MG63 (cell line): ENCODE measurements at regions not wholly inside any gene's neighbourhood (a gene's known extent, or its start where the extent isn't known, plus 50 kb on each side); places are given as distances from the start of the nearest gene placed in this dataset.

Experiments
- DNase-seq: peaks from one replicate; pipeline ENCODE4 v3.0.0-alpha.2; 2020
- H3K27me3 ChIP-seq: fragments of 250-450 bp; sonication (Bioruptor Pico); 2 replicates; pipeline ENCODE4 v1.5.1; 2020; ENCODE audit warnings: mild to moderate bottlenecking, moderate library complexity
- H3K36me3 ChIP-seq: fragments of 250-450 bp; sonication (Bioruptor Pico); 2 replicates; pipeline ENCODE4 v1.5.1; 2020; ENCODE audit warnings: mild to moderate bottlenecking, moderate library complexity
- H3K4me3 ChIP-seq: fragments of 250-450 bp; sonication (Bioruptor Pico); 2 replicates; pipeline ENCODE4 v1.5.1; 2020; ENCODE audit warnings: mild to moderate bottlenecking, moderate library complexity
- H3K9me3 ChIP-seq: fragments of 250-450 bp; sonication (Bioruptor Pico); 2 replicates; pipeline ENCODE4 v1.5.1; 2020; ENCODE audit warnings: mild to moderate bottlenecking, moderate library complexity

GRCh38 chr7:153397906-153398305, 638.4 kb downstream of the ACTR3B start:
- H3K36me3 ChIP-seq: no peaks in the 10 kb centered on the region
- no peaks in the 10 kb centered on the region for H3K9me3 ChIP-seq
- no peaks in the 10 kb centered on the region for H3K27me3 ChIP-seq
- DNase-seq: no peak
- no peak overlapping the region for H3K4me3 ChIP-seq

GRCh38 chr7:153398370-153398769, 638.8 kb downstream of the ACTR3B start:
- Histone ChIP-seq H3K4me3 (no peak overlapping the region), H3K36me3 (no peaks in the 10 kb centered on the region), H3K9me3 (no peaks in the 10 kb centered on the region), H3K27me3 (no peaks in the 10 kb centered on the region)
- DNase-seq: no peak

GRCh38 chr7:153398789-153399553, 639.4 kb downstream of the ACTR3B start:
- Histone ChIP-seq H3K9me3 (no peaks in the 10 kb centered on the region), H3K27me3 (no peaks in the 10 kb centered on the region), H3K36me3 (no peaks in the 10 kb centered on the region), H3K4me3 (no peak overlapping the region)
- no peak for DNase-seq

DNA sequence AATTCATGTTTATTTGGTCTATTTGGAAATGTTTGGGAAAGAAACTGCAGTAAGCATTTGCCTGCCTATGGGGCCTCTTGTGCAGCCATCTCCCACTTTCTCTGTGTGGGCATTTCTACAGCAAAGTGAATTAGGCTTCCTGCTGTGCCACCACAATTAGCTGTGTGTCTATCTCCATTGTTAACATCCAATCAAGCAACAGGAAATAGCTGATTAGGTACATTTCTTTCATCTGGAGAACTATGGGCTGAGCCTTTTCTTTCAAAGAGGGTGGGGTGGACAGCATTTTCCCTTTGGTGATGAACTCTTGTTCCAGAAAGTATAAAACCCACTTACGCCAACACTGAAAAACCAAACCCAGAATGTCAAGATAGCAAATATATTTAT, 640.0 kb downstream of the ACTR3B start:
- Histone ChIP-seq H3K27me3 (no peaks in the 10 kb centered on the region), H3K4me3 (no peak overlapping the region), H3K36me3 (no peaks in the 10 kb centered on the region), H3K9me3 (no peaks in the 10 kb centered on the region)
- DNase-seq: no peak

DNA sequence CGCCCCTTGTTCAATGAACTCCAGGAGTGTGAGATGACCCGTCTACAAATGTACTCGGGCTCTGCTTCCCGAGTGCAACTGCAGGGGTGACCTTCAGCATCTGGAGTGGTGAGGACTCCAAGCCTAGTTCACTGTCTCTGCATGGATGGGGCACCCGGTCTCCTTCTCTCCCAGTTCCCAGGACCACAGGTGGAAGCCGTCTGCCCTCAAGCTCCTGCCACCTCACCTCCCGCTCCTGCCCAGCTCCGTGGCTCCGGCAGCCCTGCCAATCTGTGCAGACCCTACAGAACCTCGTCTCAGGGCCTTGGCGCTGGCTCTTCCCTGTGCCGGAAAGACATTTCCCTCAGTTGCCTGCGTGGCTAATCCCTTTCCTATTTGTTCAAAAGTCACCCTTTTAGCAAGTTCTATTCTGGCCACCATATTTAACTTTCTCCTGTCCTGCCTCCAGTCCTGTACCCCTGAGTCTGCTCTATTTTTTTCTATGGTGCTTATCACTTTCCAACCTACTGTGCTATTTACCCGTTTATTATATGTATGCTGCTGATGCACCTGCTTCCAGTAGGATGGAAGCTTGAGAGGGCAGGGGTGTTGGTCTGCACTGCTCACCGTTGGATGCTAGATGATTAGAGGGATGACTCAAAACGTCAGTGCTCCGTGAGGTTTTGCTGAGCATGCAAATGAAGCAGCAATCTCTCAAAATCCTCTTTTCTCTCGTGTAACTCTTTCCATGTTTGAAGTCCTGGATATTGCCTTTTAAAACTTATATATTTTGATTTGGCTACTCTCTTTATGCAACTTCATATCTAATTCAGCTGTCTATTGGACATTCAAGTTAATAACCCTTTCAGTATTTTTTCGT, 641.4 kb downstream of the ACTR3B start:
- Histone ChIP-seq H3K4me3 (no peak overlapping the region), H3K36me3 (no peaks in the 10 kb centered on the region), H3K27me3 (no peaks in the 10 kb centered on the region), H3K9me3 (no peaks in the 10 kb centered on the region)
- no peak for DNase-seq

- Histone ChIP-seq H3K27me3 (no peaks in the 10 kb centered on the region), H3K4me3 (no peak overlapping the region), H3K36me3 (no peaks in the 10 kb centered on the region), H3K9me3 (no peaks in the 10 kb centered on the region)
- DNase-seq: no peak
Observed at GRCh38 chr7:153401795-153402720, 642.5 kb downstream of the ACTR3B start.

DNA sequence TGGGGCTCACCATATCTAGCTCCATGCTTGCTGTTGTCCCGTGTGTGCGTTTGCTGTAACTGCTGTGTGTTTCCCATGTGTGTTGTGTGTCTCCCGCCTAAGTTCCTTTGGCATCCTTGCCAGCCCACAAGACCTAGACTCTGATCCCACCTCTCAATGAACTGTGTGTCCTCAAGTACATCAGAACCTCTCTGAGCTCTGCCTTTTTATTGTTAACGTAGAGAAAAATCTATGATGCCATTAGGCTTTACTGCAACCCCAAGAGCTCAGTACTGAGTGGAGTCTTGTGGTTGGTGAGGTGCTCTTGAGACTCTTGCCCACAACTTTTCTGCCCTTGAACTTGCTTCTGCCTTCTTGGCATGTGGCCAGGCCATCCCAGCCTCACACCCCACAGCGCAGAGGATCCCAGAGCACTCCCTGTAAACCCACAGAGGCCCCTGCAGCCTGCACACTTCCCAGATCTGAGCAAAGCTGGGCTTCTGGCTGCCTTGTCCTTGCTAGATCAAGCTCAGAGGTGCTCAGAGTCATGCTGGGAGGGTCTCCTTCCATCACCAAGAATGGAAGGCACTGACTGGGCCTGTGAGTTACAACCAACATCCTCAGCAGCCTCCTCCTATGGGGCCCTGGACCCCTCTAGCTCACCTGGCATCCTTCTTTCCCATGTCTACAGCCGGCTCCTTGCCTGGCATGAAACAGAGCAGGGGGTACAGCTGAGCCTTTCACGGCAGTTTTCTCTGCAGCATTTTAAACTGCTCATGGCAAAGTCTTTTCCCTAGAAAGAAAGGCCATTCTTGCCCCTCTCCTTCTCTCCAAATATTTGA, 643.4 kb downstream of the ACTR3B start:
- Histone ChIP-seq H3K4me3 (no peak overlapping the region), H3K9me3 (no peaks in the 10 kb centered on the region), H3K36me3 (no peaks in the 10 kb centered on the region), H3K27me3 (no peaks in the 10 kb centered on the region)
- DNase-seq: no peak

DNA sequence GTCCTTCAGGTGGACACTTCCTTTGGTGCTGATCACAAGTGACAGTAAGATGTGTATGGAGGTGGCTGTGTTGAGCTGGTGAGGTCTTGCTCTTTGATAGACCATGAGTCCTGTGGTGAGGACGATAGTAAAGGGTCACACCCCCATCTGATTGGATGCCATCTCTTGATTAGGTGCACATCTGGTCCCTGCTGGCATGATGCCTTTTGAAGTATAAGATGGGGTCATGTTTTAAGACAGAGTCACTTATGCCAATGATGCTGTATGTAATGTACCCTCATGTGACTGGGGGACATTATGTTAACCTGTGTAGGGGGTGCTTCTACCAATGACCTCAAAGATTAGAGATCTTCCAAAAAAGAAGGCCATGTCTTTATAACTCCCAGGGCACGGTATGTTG, 644.6 kb downstream of the ACTR3B start:
- Histone ChIP-seq H3K36me3 (no peaks in the 10 kb centered on the region), H3K27me3 (no peaks in the 10 kb centered on the region), H3K4me3 (no peak overlapping the region), H3K9me3 (no peaks in the 10 kb centered on the region)
- no peak for DNase-seq

DNA sequence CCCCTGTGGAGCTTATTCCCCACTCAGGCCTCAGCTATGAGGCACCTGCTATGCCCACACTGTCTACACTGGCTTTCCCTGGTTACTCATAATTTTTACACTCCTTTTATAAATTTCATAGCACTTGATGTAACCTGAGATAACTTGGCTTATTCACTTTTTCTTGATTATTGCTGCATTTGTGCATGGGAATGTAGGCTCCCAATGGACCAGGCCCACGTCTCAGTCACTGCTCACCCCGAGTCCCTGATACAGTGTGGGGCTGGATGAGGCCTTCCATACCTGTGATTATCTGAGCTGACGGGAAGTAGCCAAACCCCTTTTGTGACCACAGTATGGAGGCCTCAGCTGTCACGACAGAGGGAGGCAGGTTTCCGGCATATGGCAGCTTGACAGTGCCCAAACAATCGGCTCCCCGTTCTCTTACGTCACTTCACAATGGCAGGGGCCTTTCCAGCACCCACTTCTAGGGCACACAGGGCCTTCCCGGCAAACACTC, 645.3 kb downstream of the ACTR3B start:
- Histone ChIP-seq H3K4me3 (no peak overlapping the region), H3K36me3 (no peaks in the 10 kb centered on the region), H3K9me3 (no peaks in the 10 kb centered on the region), H3K27me3 (no peaks in the 10 kb centered on the region)
- no peak for DNase-seq

GRCh38 chr7:153405704-153406485, 646.3 kb upstream of the DPP6 start:
- Histone ChIP-seq H3K9me3 (no peaks in the 10 kb centered on the region), H3K36me3 (no peaks in the 10 kb centered on the region), H3K27me3 (no peaks in the 10 kb centered on the region), H3K4me3 (no peak overlapping the region)
- no peak for DNase-seq

GRCh38 chr7:153406486-153406872, 645.7 kb upstream of the DPP6 start:
- no peak overlapping the region for H3K4me3 ChIP-seq
- no peaks in the 10 kb centered on the region for H3K27me3 ChIP-seq
- no peak for DNase-seq
- H3K36me3 ChIP-seq: no peaks in the 10 kb centered on the region
- no peaks in the 10 kb centered on the region for H3K9me3 ChIP-seq

GRCh38 chr7:153407291-153408046, 644.7 kb upstream of the DPP6 start:
- H3K4me3 ChIP-seq: no peak overlapping the region
- DNase-seq: no peak
- no peaks in the 10 kb centered on the region for H3K9me3 ChIP-seq
- H3K36me3 ChIP-seq: no peaks in the 10 kb centered on the region
- no peaks in the 10 kb centered on the region for H3K27me3 ChIP-seq

GRCh38 chr7:153408360-153409335, 643.5 kb upstream of the DPP6 start:
- H3K36me3 ChIP-seq: no peaks in the 10 kb centered on the region
- no peak overlapping the region for H3K4me3 ChIP-seq
- H3K27me3 ChIP-seq: no peaks in the 10 kb centered on the region
- no peaks in the 10 kb centered on the region for H3K9me3 ChIP-seq
- DNase-seq: no peak
